HepG2 (cell line): ENCODE measurements at regions not wholly inside any gene's neighbourhood (a gene's known extent, or its start where the extent isn't known, plus 50 kb on each side); places are given as distances from the start of the nearest gene placed in this dataset.
"Not testable (repeated sequence)": the region's sequence is repeated elsewhere in the genome, so short reads cannot be mapped to it uniquely, and the experiment has no call there.

Experiments used
- FOXM1 ChIP-seq: sonication (generic); formaldehyde crosslinking; IDR thresholded peaks from 2 replicates; pipeline ENCODE4 v1.5.0; 2020; ENCODE audit warnings: missing genetic modification reagents
- NFIC ChIP-seq: IDR thresholded peaks from 2 replicates; pipeline ENCODE4 v1.6.1; 2012; ENCODE audit warnings: mild to moderate bottlenecking, low read length, inconsistent platforms
- TCF12 ChIP-seq, 2 experiments: fragments of 450-650 bp in 1 of 2; sonication (generic) in 1 of 2; formaldehyde crosslinking in 1 of 2; IDR thresholded peaks; 2 replicates each; pipeline versions ENCODE4 v1.6.1 to v1.8.0; 2017 to 2022; ENCODE audit warnings: antibody characterized with exemption in 1 of 2, mild to moderate bottlenecking in 1 of 2, missing genetic modification reagents in 1 of 2, moderate library complexity in 1 of 2
- TEAD3 ChIP-seq: optimal IDR thresholded peaks from 2 replicates; pipeline ENCODE3; 2016; ENCODE audit warnings: borderline replicate concordance
- ZNF251 ChIP-seq: sonication (generic); formaldehyde crosslinking; IDR thresholded peaks from 2 replicates; pipeline ENCODE4 v1.9.0; 2021; ENCODE audit warnings: mild to moderate bottlenecking, missing genetic modification reagents
- ZNF850 ChIP-seq: sonication (generic); formaldehyde crosslinking; conservative IDR thresholded peaks from 2 replicates; pipeline ENCODE4 v1.9.0; 2021; ENCODE audit warnings: mild to moderate bottlenecking, missing genetic modification reagents

GRCh38 chr10:71106151-71106550 is 106.2 kb upstream of the UNC5B start:
- not testable (repeated sequence) for TF ChIP-seq FOXM1 (CRISPR knock-in tag); NFIC; TEAD3 (CRISPR knock-in tag); ZNF850; TCF12 (IDR thresholded peaks at IDR 0.05); TCF12 (CRISPR knock-in tag; IDR thresholded peaks at IDR 0.05); ZNF251 (CRISPR knock-in tag)
